Retinal pigment epithelial cell (primary cell): ENCODE measurements at regions not wholly inside any gene's neighbourhood (a gene's known extent, or its start where the extent isn't known, plus 50 kb on each side); places are given as distances from the start of the nearest gene placed in this dataset.

Source experiments
- DNase-seq: peaks from one replicate; pipeline ENCODE4 v3.0.0-alpha.2; 2010; ENCODE audit warnings: low read depth
- H3K4me3 ChIP-seq: 2 replicates; pipeline ENCODE4 v1.5.1; 2011; ENCODE audit warnings: mild to moderate bottlenecking, low read length, control low read depth, moderate library complexity
- TF ChIP-seq, protein P1 (sequence below): conservative IDR thresholded peaks from 2 replicates; pipeline ENCODE4 v1.5.1; 2011; ENCODE audit warnings: low read depth, low read length, control low read depth, inconsistent platforms

DNA sequence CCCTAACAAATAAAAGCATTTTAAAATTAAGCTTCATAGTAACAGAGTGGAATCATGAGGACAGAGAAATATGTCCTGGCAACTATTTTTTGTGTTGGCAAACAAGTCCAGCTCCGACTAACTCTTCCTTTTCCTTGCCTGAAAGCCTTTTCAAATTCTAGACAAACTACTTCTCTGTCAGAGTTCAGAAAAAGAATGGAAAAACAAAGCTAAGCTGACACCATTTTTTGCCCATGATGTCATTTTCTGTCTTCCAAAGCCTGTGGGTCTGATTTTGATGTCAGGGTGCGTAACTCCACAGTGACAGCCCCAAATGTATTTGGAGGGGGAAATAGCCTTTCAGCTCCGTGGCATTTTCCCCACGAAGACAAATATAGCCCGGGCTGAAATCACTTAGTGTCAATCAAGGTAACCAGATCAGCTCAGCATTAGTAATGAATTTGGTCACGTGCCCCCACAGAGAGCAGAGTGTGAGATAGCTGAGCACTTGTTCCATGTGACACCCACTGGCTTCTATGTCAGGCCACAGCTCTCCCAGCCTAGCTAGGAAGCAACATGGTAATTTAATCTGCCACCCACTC, 233.0 kb upstream of the SIX2 start:
- TF ChIP-seq, protein P1, sequence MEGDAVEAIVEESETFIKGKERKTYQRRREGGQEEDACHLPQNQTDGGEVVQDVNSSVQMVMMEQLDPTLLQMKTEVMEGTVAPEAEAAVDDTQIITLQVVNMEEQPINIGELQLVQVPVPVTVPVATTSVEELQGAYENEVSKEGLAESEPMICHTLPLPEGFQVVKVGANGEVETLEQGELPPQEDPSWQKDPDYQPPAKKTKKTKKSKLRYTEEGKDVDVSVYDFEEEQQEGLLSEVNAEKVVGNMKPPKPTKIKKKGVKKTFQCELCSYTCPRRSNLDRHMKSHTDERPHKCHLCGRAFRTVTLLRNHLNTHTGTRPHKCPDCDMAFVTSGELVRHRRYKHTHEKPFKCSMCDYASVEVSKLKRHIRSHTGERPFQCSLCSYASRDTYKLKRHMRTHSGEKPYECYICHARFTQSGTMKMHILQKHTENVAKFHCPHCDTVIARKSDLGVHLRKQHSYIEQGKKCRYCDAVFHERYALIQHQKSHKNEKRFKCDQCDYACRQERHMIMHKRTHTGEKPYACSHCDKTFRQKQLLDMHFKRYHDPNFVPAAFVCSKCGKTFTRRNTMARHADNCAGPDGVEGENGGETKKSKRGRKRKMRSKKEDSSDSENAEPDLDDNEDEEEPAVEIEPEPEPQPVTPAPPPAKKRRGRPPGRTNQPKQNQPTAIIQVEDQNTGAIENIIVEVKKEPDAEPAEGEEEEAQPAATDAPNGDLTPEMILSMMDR: no peak
- DNase-seq: peak; percentile 80
- no peak overlapping the region for H3K4me3 ChIP-seq

DNA sequence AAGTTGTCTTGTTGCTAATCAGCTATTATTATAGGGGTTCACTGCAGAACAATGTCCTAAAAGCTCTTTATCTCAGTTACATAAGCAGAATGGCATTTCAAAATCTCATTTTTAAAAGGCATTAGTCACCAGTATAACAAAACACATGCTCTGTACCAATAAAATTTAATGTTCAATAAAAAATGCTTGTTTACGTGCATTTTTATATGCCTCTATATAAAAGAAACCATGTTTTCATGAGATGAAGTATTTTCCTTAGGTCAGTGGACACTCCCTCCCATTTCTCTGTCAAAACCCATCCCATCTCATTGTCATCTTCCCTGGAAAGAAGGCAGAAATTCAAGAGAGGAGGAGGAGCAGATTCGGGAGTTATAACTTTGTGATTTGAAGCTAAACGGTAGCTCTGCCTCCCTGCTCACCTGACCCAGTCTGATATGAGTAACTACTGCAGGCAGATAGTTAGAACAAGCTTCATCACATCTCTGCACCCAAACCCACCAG, 231.9 kb upstream of the SIX2 start:
- peak; percentile 59 for DNase-seq
- H3K4me3 ChIP-seq: no peak overlapping the region
- TF ChIP-seq, protein P1: no peak

DNA sequence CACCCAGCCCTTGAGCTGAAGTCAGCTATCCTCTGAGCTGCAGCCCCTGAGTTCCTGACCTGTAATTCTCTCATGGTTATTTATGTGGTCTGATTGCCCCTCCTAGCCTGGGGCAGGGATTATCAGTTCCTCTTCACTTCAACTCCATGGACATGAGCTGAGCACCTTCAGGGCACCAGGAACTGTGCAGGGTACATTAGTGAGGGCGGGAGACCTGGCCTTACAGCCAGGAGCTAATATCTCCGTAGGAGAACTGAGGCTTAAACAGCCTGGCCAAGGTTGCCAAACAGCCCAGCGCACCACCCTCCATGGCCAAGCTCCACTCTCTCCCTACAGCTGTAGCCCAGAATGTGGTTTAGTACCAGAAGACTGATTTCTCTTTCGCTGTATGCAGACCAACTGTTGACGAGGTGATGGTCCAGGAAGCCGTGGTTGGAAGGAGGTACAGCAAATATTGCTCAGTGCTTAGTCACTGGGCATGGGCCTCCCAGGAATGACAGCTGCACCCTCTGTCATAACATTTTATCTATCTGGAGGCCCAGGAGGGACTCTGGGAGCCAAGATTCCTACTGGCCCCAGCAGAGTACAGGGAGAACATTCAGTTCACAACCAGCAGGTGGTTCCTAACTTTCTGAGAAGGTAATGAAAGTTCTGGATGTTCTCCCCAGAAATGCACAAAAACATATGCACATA, 228.7 kb upstream of the SIX2 start:
- no peak for DNase-seq
- TF ChIP-seq, protein P1: peak; percentile 19
- H3K4me3 ChIP-seq: no peak overlapping the region

DNA sequence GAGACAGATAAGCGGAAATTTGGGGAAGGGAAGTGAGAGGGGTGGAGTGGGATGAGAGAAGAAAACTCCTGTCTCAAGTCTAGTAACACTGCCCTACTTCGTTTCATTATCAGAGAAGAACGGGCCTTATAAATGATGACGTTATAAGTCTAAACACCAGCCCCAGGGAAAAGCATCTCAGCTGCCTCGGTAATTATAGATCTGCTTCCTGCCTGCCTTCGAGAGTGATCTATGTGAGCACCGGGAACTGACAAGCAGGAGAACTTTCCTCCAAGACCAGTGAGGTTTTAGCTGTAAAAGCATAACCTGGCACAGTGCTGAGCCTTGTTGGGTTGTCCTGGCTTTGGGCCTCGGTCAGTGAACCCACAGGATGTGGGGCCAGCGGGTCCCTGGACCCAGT, 227.9 kb upstream of the SIX2 start:
- TF ChIP-seq, protein P1: no peak

DNA sequence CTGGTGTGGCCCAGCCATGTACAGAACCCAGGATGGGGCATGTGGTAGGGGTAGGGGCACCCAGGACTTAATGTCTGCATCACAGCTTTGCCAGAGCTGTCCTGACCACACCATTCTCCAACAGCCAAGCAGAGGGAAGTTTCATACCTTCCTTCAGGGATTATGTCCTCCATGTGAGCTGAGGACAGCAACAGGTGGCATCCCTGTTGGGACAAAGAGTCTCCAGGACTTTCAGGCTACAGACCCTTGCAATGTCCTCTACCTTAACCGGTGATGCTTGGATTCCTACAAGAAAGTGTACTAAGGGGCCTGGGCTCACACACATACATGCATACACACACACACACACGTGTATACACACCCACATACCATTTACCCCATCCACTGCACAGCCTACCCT, 227.0 kb upstream of the SIX2 start:
- H3K4me3 ChIP-seq: no peak overlapping the region
- TF ChIP-seq, protein P1: no peak
- DNase-seq: no peak

More for the DNA sequence above, 227.9 kb upstream of the SIX2 start:
- no peak overlapping the region for H3K4me3 ChIP-seq
- no peak for DNase-seq

DNA sequence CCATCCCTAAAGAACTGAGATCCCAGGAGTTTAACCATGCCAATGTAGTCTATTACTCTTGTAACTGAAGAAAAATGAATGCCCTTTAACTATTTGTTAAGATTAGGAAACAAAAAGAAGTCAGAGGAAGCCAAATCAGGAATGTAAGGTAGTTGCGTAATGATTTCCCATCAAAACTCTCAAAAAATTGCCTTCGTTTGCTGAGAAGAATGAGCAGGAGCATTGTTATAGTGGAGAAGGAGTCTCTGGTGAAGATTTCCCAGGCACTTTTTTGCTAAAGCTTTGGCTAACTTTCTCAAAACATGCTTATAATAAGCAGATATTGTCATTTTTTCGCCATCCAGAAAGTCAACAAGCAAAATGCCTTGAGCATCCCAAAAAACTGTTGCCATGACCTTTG, 224.0 kb upstream of the SIX2 start:
- DNase-seq: no peak
- H3K4me3 ChIP-seq: no peak overlapping the region
- TF ChIP-seq, protein P1: no peak

DNA sequence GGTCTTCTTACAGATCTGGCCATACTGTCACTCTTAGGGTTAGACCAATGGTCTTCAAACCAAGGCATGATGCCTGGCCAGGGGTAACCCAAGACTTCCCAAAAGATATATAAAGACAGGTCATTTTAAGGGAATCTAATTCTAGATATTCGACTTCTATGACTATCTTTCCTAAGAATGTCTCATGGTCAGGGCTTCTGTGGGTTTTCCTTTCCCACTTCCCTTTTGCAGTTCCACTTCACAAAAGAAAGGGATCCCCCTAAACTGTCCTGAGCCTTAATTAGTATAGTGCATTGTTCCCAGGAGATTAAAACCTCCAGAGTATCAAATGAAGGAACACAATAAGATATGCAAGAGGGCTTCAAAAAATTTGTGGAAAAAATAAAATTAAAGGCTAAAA, 223.6 kb upstream of the SIX2 start:
- DNase-seq: no peak
- H3K4me3 ChIP-seq: no peak overlapping the region
- TF ChIP-seq, protein P1: no peak
